Karpas-422 (cell line): ENCODE measurements at regions not wholly inside any gene's neighbourhood (a gene's known extent, or its start where the extent isn't known, plus 50 kb on each side); places are given as distances from the start of the nearest gene placed in this dataset.

ENCODE experiments used
- DNase-seq: peaks from one replicate; pipeline ENCODE4 v3.0.0-alpha.2; 2015
- H2AFZ ChIP-seq: fragments of 200-600 bp; sonication (generic); 2 replicates; pipeline ENCODE4 v1.6.1; 2014; ENCODE audit warnings: antibody characterized with exemption, low read length, mixed read lengths
- H3K27ac ChIP-seq: fragments of 200-600 bp; sonication (generic); 2 replicates; pipeline ENCODE4 v1.5.1; 2014; ENCODE audit warnings: mild to moderate bottlenecking, low read length, moderate library complexity
- H3K27me3 ChIP-seq: fragments of 200-600 bp; sonication (generic); 2 replicates; pipeline ENCODE4 v1.6.1; 2014; ENCODE audit warnings: low read length, mixed read lengths
- H3K36me3 ChIP-seq: fragments of 200-600 bp; sonication (generic); 2 replicates; pipeline ENCODE4 v1.6.1; 2014; ENCODE audit warnings: low read length, mixed read lengths; ENCODE audit not compliant: insufficient read depth
- H3K4me1 ChIP-seq: fragments of 200-600 bp; sonication (generic); 2 replicates; pipeline ENCODE4 v1.6.1; 2014; ENCODE audit warnings: mild to moderate bottlenecking, low read length, mixed read lengths
- H3K4me2 ChIP-seq: fragments of 200-600 bp; sonication (generic); 2 replicates; pipeline ENCODE4 v1.6.1; 2014; ENCODE audit warnings: low read length, low read depth, mild to moderate bottlenecking; ENCODE audit not compliant: poor library complexity, severe bottlenecking
- H3K4me3 ChIP-seq: fragments of 200-600 bp; sonication (generic); 2 replicates; pipeline ENCODE4 v1.5.1; 2014; ENCODE audit warnings: mild to moderate bottlenecking, antibody characterized with exemption, low read length, mixed read lengths
- H3K79me2 ChIP-seq: fragments of 200-600 bp; sonication (generic); 2 replicates; pipeline ENCODE4 v1.6.1; 2014; ENCODE audit warnings: mild to moderate bottlenecking, low read length, mixed read lengths
- H3K9ac ChIP-seq: fragments of 200-600 bp; sonication (generic); 2 replicates; pipeline ENCODE4 v1.6.0; 2014; ENCODE audit warnings: low read length
- H3K9me2 ChIP-seq: fragments of 200-600 bp; sonication (generic), shearing (Covaris generic); replicated peaks from 2 replicates; pipeline ENCODE4 v1.6.0; 2014; ENCODE audit warnings: mild to moderate bottlenecking, low read length, moderate library complexity; ENCODE audit not compliant: insufficient read depth
- H3K9me3 ChIP-seq: fragments of 300-700, 200-600 bp; sonication (generic); 2 replicates; pipeline ENCODE4 v1.6.1; 2014; ENCODE audit warnings: low read length, mixed read lengths
- H4K20me1 ChIP-seq: fragments of 200-600 bp; sonication (generic); 2 replicates; pipeline ENCODE4 v1.6.1; 2014; ENCODE audit warnings: mild to moderate bottlenecking, antibody characterized with exemption, low read length, low read depth; ENCODE audit not compliant: insufficient read depth

DNA sequence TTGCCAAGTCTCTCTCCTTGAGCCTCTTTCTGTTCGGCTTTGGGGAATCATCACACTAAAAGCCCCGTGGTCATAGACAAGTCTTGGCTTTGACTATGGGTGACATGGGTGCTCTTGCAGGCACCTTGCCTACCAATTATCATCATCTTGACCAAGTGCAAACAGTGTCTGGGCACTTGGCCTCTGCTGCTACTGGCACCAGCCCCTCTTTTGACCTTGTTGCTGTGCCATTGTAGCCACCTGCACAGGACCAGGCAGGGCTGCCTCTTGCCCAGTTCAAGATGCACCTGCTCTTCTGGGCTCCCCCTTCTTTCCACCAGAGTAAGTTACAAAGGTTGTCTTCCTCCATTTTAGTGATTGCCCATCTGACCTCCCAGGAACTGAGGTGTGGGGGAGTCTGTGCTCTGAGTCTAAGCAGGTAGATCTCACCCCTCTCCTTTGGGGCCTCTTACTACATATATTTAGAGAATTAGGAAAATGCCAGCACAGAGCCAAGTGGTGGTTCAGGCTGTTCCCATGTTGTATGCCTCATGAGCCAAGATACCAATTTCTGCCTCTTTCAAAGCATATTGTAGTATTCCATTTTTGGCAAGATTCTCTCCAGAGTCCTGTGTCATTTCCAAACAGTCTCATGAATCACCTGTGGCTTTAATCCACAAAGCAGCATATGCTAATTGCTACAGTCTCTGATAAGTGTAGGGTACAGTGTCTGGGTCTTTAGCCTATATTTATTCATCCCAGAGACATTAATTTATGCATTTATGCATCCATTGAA is 142.9 kb upstream of the DAP start:
- Histone ChIP-seq H3K4me1 (peaks cover 9% of the 10 kb centered on the region), H3K9ac (no peak overlapping the region), H3K36me3 (no peaks in the 10 kb centered on the region), H4K20me1 (no peaks in the 10 kb centered on the region), H3K27ac (no peak overlapping the region), H3K9me3 (no peaks in the 10 kb centered on the region), H3K79me2 (no peaks in the 10 kb centered on the region), H2AFZ (no peak overlapping the region), H3K9me2 (no peaks in the 10 kb centered on the region), H3K27me3 (0 out of 2 replicates have a peak, but pooled peaks cover 4% of the 10 kb centered on the region), H3K4me3 (no peak overlapping the region), H3K4me2 (no peak overlapping the region)
- no peak for DNase-seq

DNA sequence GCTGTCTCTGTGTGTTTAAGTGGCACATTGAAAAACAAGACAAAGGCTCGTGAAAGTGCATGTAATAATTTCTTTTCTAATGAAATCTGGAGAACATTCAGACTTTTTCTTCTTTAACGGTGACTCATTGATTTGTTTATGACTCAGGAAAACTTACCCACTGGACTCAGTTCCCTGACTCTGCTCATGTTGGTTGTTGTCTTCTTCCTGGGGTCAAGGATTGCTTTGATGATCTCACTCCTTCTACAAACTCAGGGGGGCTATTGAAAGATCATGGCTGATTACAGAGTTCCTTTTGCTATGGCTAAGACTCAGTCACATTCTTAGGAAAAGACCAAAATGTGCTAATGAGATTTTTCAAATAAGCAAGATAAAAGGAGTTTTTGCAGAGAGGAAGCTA is 141.1 kb upstream of the DAP start:
- Histone ChIP-seq H3K79me2 (no peaks in the 10 kb centered on the region), H3K4me3 (no peak overlapping the region), H3K9me3 (no peaks in the 10 kb centered on the region), H3K27ac (no peak overlapping the region), H3K27me3 (0 out of 2 replicates have a peak, but pooled peaks cover 4% of the 10 kb centered on the region), H3K4me1 (peaks cover 9% of the 10 kb centered on the region), H3K4me2 (no peak overlapping the region), H4K20me1 (no peaks in the 10 kb centered on the region), H2AFZ (no peak overlapping the region), H3K36me3 (no peaks in the 10 kb centered on the region), H3K9ac (no peak overlapping the region), H3K9me2 (no peaks in the 10 kb centered on the region)
- no peak for DNase-seq

- H3K9ac ChIP-seq = no peak overlapping the region
- H3K9me3 ChIP-seq = no peaks in the 10 kb centered on the region
- no peak overlapping the region for H3K27ac ChIP-seq
- no peaks in the 10 kb centered on the region for H3K9me2 ChIP-seq
- no peaks in the 10 kb centered on the region for H3K4me1 ChIP-seq
- DNase-seq = no peak
- H3K4me3 ChIP-seq = no peak overlapping the region
- H3K36me3 ChIP-seq = no peaks in the 10 kb centered on the region
- H2AFZ ChIP-seq = no peak overlapping the region
- H4K20me1 ChIP-seq = no peaks in the 10 kb centered on the region
- H3K79me2 ChIP-seq = no peaks in the 10 kb centered on the region
- no peak overlapping the region for H3K4me2 ChIP-seq
- no peaks in the 10 kb centered on the region for H3K27me3 ChIP-seq
Observed at GRCh38 chr5:10898514-10898913, 137.5 kb upstream of the DAP start.

- Histone ChIP-seq H3K79me2 (no peaks in the 10 kb centered on the region), H3K27ac (no peak overlapping the region), H3K4me2 (no peak overlapping the region), H3K9me2 (no peaks in the 10 kb centered on the region), H3K9ac (no peak overlapping the region), H3K4me1 (no peaks in the 10 kb centered on the region), H3K36me3 (no peaks in the 10 kb centered on the region), H3K9me3 (no peaks in the 10 kb centered on the region), H2AFZ (no peak overlapping the region), H3K4me3 (no peak overlapping the region), H4K20me1 (no peaks in the 10 kb centered on the region), H3K27me3 (no peaks in the 10 kb centered on the region)
- no peak for DNase-seq
Observed at GRCh38 chr5:10896016-10896415, 135.0 kb upstream of the DAP start.

DNA sequence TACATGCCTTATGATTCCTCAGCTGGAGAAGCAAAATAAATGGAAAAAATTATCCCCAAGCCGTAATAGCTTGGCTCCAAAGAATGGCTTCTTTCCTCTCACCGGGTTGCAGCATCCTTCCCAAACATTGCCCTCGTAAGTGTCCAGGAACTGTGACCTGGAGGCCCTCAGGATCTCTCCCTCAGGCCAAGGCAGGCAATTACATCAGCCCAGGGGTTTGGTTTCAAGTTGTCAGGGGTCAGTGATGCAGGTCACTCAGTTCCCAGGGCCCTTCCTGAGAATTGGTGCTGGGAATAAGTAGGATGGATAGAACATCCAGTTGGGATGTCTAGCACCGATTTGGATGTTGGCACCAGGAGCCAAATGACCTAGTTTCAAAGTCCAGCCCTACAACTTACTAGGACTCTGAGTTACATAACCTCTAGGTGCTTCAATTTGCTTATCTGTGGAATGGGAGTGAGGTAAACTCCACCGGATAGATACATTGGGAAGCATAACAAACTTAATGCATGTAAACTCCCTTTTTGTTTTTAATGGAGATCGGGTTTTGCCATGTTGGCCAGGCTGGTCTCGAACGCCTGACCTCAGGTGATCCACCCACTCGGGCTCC is 133.5 kb upstream of the DAP start:
- Histone ChIP-seq H4K20me1 (no peaks in the 10 kb centered on the region), H3K27me3 (no peaks in the 10 kb centered on the region), H3K4me2 (no peak overlapping the region), H3K27ac (no peak overlapping the region), H3K9me3 (no peaks in the 10 kb centered on the region), H3K4me3 (no peak overlapping the region), H3K9ac (no peak overlapping the region), H3K79me2 (no peaks in the 10 kb centered on the region), H3K4me1 (no peaks in the 10 kb centered on the region), H2AFZ (no peak overlapping the region), H3K9me2 (no peaks in the 10 kb centered on the region), H3K36me3 (no peaks in the 10 kb centered on the region)
- no peak for DNase-seq

- no peaks in the 10 kb centered on the region for H3K9me3 ChIP-seq
Observed at GRCh38 chr5:10892911-10893215, 131.8 kb upstream of the DAP start.

GRCh38 chr5:10892147-10892910 is 131.3 kb upstream of the DAP start:
- Histone ChIP-seq H3K27ac (no peak overlapping the region), H3K4me2 (no peak overlapping the region), H3K4me1 (no peaks in the 10 kb centered on the region), H3K9me2 (no peaks in the 10 kb centered on the region), H2AFZ (no peak overlapping the region), H3K27me3 (no peaks in the 10 kb centered on the region), H3K9me3 (no peaks in the 10 kb centered on the region), H3K9ac (no peak overlapping the region), H3K79me2 (no peaks in the 10 kb centered on the region), H3K36me3 (no peaks in the 10 kb centered on the region), H4K20me1 (no peaks in the 10 kb centered on the region), H3K4me3 (no peak overlapping the region)
- no peak for DNase-seq

More at GRCh38 chr5:10892911-10893215, 131.8 kb upstream of the DAP start:
- Histone ChIP-seq H3K9ac (no peak overlapping the region), H3K27me3 (no peaks in the 10 kb centered on the region), H4K20me1 (no peaks in the 10 kb centered on the region), H3K4me2 (no peak overlapping the region), H3K36me3 (no peaks in the 10 kb centered on the region), H3K4me1 (no peaks in the 10 kb centered on the region), H3K9me2 (no peaks in the 10 kb centered on the region), H3K79me2 (no peaks in the 10 kb centered on the region), H3K27ac (no peak overlapping the region), H2AFZ (no peak overlapping the region), H3K4me3 (no peak overlapping the region)
- DNase-seq = no peak

DNA sequence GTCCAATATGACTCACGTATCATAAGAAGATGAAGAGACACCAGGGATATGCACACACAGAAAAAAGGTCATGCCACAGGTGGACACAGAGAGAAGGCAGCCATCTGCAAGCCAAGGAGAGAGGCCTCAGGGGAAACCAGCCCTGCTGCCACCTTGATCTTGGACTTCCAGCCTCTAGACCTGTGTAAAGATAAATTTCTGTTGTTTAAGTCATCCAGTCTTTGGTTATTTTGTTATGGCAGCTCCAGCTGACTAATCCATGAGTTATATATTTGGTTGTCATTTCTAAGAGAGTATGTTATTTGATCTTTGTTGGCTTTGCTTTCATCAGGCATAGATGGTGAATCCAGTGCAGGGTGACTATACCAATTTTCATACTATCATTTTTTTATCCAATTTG is 130.2 kb upstream of the DAP start:
- Histone ChIP-seq H2AFZ (no peak overlapping the region), H3K79me2 (no peaks in the 10 kb centered on the region), H3K9me3 (no peaks in the 10 kb centered on the region), H3K9ac (no peak overlapping the region), H3K9me2 (no peaks in the 10 kb centered on the region), H3K27me3 (no peaks in the 10 kb centered on the region), H4K20me1 (no peaks in the 10 kb centered on the region), H3K27ac (no peak overlapping the region), H3K4me1 (no peaks in the 10 kb centered on the region), H3K4me3 (no peak overlapping the region), H3K4me2 (no peak overlapping the region), H3K36me3 (no peaks in the 10 kb centered on the region)
- no peak for DNase-seq
